Adrenal gland (tissue), 9 donors: ENCODE measurements at regions not wholly inside any gene's neighbourhood (a gene's known extent, or its start where the extent isn't known, plus 50 kb on each side); places are given as distances from the start of the nearest gene placed in this dataset.

Experiments
- DNase-seq, 7 donors: peaks; one replicate each; pipeline ENCODE4 v3.0.0-alpha.2; 2019 to 2020
- H3K27ac ChIP-seq, 5 donors: fragments of 200-600 bp; sonication (generic) in 4 of 5; 1 replicate in 3 of 5; 2 replicates in 2 of 5; pipeline versions ENCODE4 v1.5.1 to v1.8.0; 2016 to 2020; ENCODE audit warnings: mild to moderate bottlenecking in 1 of 5
- H3K27me3 ChIP-seq: fragments of 200-600 bp; 2 replicates; pipeline ENCODE4 v1.8.0; 2021
- H3K36me3 ChIP-seq, 2 donors: fragments of 200-600 bp; replicated peaks in 1 of 2; 1 replicate in 1 of 2; 2 replicates in 1 of 2; pipeline versions ENCODE4 v1.5.1 to v1.8.0; 2018 to 2022
- H3K4me1 ChIP-seq, 2 donors: fragments of 200-600 bp; replicated peaks in 1 of 2; 1 replicate in 1 of 2; 2 replicates in 1 of 2; pipeline versions ENCODE4 v1.5.1 to v1.8.0; 2018 to 2021
- H3K4me3 ChIP-seq, 4 donors: fragments of 200-600 bp; sonication (generic) in 3 of 4; one replicate each; pipeline ENCODE4 v1.5.1; 2016 to 2018
- H3K9me3 ChIP-seq, 3 donors: fragments of 200-600 bp; sonication (generic) in 1 of 3; replicated peaks in 1 of 3; 1 replicate in 2 of 3; 2 replicates in 1 of 3; pipeline versions ENCODE4 v1.5.1 to v1.8.0; 2016 to 2021
- POLR2A ChIP-seq, 2 donors: fragments of 450-650 bp; IDR thresholded peaks; one replicate each; pipeline ENCODE4 v1.6.1; 2017; ENCODE audit warnings: antibody characterized with exemption in 2 of 2, mild to moderate bottlenecking in 2 of 2, moderate library complexity in 1 of 2
- WGBS, 4 donors: extraction: QIAGEN DNeasy Blood & Tissue Kit in 2 of 4; methylation state at CpG; one replicate each; pipeline versions ENCODE4 v1.1.5 to v1.1.7; 2013 to 2017; 5-methylcytosine and 5-hydroxymethylcytosine counted together
- intact Hi-C, 2 donors: fragments of 100-400 bp; cut with DNase I; formaldehyde crosslinking; loops; one replicate each; pipeline versions ENCODE4 v1.14.1 to v1.15.0; 2022 to 2023
- TF ChIP-seq, protein P1 (sequence below), 6 experiments: fragments of 450-650 bp in 4 of 6; fragments of 200-600 bp in 2 of 6; sonication (generic) in 1 of 6; IDR thresholded peaks; 1 replicate in 5 of 6; 2 replicates in 1 of 6; pipeline versions ENCODE4 v1.5.1 to v1.8.0; 2016 to 2021; ENCODE audit warnings: antibody characterized with exemption in 6 of 6, mild to moderate bottlenecking in 2 of 6, moderate library complexity in 1 of 6
- donor health status: healthy with polysubstance abuse.
- donor health status: Bipolar disorder and iron deficiency.
- donor health status: DM: yes; HTN: yes; CAD: no.
- donor health status: DM: no; HTN: no; CAD: no.
- donor health status: DM: no; HTN: no; CAD: no.

DNA sequence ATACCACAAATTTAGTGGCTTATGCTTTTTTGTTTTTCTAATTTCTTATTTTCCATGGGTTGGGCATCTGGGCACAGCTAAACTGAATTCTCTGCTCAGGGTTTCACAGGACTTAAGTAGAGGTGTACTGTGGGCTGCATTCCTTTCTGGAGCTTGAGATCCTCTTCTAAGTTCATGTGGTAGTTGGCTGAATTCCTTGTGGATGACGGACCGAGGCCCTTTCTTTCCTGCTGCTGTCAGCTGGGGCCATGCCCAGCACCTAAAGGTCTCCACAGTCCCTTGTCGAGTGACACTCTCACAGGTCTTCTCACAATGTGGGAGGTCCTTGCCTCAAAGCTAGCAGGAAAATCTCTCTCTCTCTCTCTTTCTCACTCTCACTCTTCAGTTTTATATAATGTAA lies 433.5 kb upstream of the LRATD1 start:
- WGBS, 4 donors, result 51 to 71% (median 66%) methylated on average over 3 of the region's 3 CpGs
- Histone ChIP-seq H3K9me3 (no peaks in the 10 kb centered on the region), H3K36me3 (no peaks in the 10 kb centered on the region), H3K4me1 (no peaks in the 10 kb centered on the region), H3K4me3 (no peak overlapping the region), H3K27me3 (no peaks in the 10 kb centered on the region), H3K27ac (no peak overlapping the region)
- no peak for TF ChIP-seq POLR2A (IDR thresholded peaks at IDR 0.05)
- TF ChIP-seq, protein P1, sequence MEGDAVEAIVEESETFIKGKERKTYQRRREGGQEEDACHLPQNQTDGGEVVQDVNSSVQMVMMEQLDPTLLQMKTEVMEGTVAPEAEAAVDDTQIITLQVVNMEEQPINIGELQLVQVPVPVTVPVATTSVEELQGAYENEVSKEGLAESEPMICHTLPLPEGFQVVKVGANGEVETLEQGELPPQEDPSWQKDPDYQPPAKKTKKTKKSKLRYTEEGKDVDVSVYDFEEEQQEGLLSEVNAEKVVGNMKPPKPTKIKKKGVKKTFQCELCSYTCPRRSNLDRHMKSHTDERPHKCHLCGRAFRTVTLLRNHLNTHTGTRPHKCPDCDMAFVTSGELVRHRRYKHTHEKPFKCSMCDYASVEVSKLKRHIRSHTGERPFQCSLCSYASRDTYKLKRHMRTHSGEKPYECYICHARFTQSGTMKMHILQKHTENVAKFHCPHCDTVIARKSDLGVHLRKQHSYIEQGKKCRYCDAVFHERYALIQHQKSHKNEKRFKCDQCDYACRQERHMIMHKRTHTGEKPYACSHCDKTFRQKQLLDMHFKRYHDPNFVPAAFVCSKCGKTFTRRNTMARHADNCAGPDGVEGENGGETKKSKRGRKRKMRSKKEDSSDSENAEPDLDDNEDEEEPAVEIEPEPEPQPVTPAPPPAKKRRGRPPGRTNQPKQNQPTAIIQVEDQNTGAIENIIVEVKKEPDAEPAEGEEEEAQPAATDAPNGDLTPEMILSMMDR (IDR thresholded peaks at IDR 0.05), result no peak
- DNase-seq, result no peak
- intact Hi-C loops, result no loop called here

DNA sequence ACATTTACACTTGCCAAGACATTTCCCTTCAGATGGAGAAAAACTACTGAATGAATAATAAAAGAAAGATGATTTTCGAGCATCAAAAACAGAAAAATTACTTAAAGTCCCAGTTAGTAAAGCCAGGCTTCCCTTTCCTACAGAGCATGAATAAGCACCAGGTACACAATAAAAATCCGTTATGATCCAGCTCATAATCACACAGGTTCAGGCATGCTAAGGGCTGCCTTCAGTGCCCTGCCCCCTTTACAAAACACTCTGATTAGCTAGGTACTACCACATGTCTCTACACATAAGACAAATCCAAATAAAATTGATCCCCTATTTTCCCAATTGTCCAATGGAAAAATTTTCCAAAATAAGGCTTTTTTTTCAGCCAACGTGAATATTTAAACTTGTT lies 413.2 kb upstream of the LRATD1 start:
- TF ChIP-seq, protein P1 (IDR thresholded peaks at IDR 0.05), result no peak
- no peak for TF ChIP-seq POLR2A (IDR thresholded peaks at IDR 0.05)
- no peak for DNase-seq
- Histone ChIP-seq H3K9me3 (no peaks in the 10 kb centered on the region), H3K27me3 (no peaks in the 10 kb centered on the region), H3K4me1 (no peaks in the 10 kb centered on the region), H3K4me3 (no peak overlapping the region), H3K36me3 (no peaks in the 10 kb centered on the region), H3K27ac (no peak overlapping the region)
- intact Hi-C loops, result no loop called here
- whole genome bisulfite sequencing, 4 donors, result 72 to 86% (median 81%) methylated on average over 3 of the region's 3 CpGs

DNA sequence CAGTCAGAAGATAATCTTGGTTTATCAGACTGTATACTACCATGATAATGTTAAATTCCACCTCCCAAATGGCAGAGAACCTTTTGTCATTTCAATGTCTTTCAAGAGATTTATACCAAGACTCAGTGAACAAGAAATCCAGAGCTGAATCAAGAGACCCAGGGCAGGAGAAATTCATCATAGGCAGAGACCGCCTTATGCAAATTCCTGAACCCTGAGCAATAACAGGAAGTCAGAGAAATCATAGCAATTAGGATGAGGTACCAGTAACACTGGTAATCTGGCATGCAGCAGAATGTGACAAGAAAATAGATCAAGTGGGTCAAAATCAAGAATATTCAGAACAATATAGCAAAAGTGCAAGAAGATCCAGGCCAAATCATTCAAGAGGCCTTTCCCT lies 412.4 kb upstream of the LRATD1 start:
- Histone ChIP-seq H3K9me3 (no peaks in the 10 kb centered on the region), H3K36me3 (no peaks in the 10 kb centered on the region), H3K4me1 (no peaks in the 10 kb centered on the region), H3K27ac (no peak overlapping the region), H3K4me3 (no peak overlapping the region), H3K27me3 (no peaks in the 10 kb centered on the region)
- WGBS, 4 donors, result 75 to 83% (median 79%) methylated on average over 1 of the region's 1 CpG
- no peak for DNase-seq
- TF ChIP-seq POLR2A (IDR thresholded peaks at IDR 0.05), result no peak
- TF ChIP-seq, protein P1 (IDR thresholded peaks at IDR 0.05), result no peak
- intact Hi-C loops, result no loop called here

DNA sequence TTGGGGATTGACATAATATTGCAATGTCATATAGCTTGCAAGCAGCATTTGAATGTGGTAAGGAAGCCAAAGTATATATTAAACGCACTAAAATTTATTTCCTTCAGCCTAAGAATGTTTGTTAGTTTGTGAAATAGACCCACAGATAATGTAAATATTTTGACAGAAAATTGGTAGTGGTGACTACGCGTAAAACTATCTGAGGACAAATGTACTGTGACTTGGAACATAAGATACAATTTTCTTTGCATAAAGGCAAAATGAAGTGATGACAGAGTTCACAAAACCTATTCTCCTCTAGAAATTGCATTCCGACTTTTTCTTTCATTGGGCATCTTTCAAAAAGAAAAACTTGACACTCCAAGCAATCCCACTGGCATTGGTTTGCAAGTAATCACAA lies 411.1 kb upstream of the LRATD1 start:
- H3K9me3 ChIP-seq, result no peaks in the 10 kb centered on the region
- WGBS, 4 donors, result 71 to 86% (median 76%) methylated on average over 4 of the region's 4 CpGs
- intact Hi-C loops, result no loop called here
- H3K27ac ChIP-seq, result no peak overlapping the region
- H3K36me3 ChIP-seq, result no peaks in the 10 kb centered on the region
- H3K4me3 ChIP-seq, result no peak overlapping the region
- no peak for DNase-seq
- TF ChIP-seq, protein P1 (IDR thresholded peaks at IDR 0.05), result no peak
- TF ChIP-seq POLR2A (IDR thresholded peaks at IDR 0.05), result no peak
- no peaks in the 10 kb centered on the region for H3K4me1 ChIP-seq
- no peaks in the 10 kb centered on the region for H3K27me3 ChIP-seq
